Hindlimb muscle (tissue), 1 donor: ENCODE measurements at regions not wholly inside any gene's neighbourhood (a gene's known extent, or its start where the extent isn't known, plus 50 kb on each side); places are given as distances from the start of the nearest gene placed in this dataset.
"Not testable (repeated sequence)": the region's sequence is repeated elsewhere in the genome, so short reads cannot be mapped to it uniquely, and the experiment has no call there.

Experiments used
- DNase-seq: peaks from one replicate; pipeline ENCODE4 v3.0.0-alpha.2; 2013

- peak; percentile 38 for DNase-seq
Observed at GRCh38 chr2:226187616-226188015, 612.0 kb downstream of the IRS1 start.

GRCh38 chr2:226187156-226187555 lies 612.5 kb downstream of the IRS1 start:
- no peak for DNase-seq

GRCh38 chr2:226185616-226186211 lies 613.9 kb downstream of the IRS1 start:
- DNase-seq = no peak

GRCh38 chr2:226184940-226185615 lies 614.5 kb downstream of the IRS1 start:
- peak; percentile 87 for DNase-seq

GRCh38 chr2:226184540-226184939 lies 615.1 kb downstream of the IRS1 start:
- DNase-seq = no peak

GRCh38 chr2:226183550-226183949 lies 616.1 kb downstream of the IRS1 start:
- DNase-seq = no peak

GRCh38 chr2:226183033-226183432 lies 616.6 kb downstream of the IRS1 start:
- no peak for DNase-seq

GRCh38 chr2:226181909-226182308 lies 617.7 kb downstream of the IRS1 start:
- no peak for DNase-seq

- no peak for DNase-seq
Observed at GRCh38 chr2:226180281-226180884, 619.2 kb downstream of the IRS1 start.

- no peak for DNase-seq
Observed at GRCh38 chr2:226179010-226179409, 620.6 kb downstream of the IRS1 start.

- DNase-seq = no peak
Observed at GRCh38 chr2:226176283-226176984, 623.2 kb downstream of the IRS1 start.

- DNase-seq = no peak
Observed at GRCh38 chr2:226174390-226174789, 625.2 kb downstream of the IRS1 start.

GRCh38 chr2:226172939-226173338 lies 626.7 kb downstream of the IRS1 start:
- no peak for DNase-seq

GRCh38 chr2:226172309-226172708 lies 627.3 kb downstream of the IRS1 start:
- DNase-seq = no peak

GRCh38 chr2:226169751-226170581 lies 629.7 kb downstream of the IRS1 start:
- DNase-seq = no peak

- DNase-seq = no peak
Observed at GRCh38 chr2:226168496-226169160, 631.0 kb downstream of the IRS1 start.

GRCh38 chr2:226164512-226164911 lies 635.1 kb downstream of the IRS1 start:
- DNase-seq = no peak

GRCh38 chr2:226160617-226161016 lies 639.0 kb downstream of the IRS1 start:
- DNase-seq = not testable (repeated sequence)

- DNase-seq = no peak
Observed at GRCh38 chr2:226159875-226160479, 639.6 kb downstream of the IRS1 start.

GRCh38 chr2:226158940-226159339 lies 640.7 kb downstream of the IRS1 start:
- DNase-seq = no peak

- no peak for DNase-seq
Observed at GRCh38 chr2:226158229-226158628, 641.4 kb downstream of the IRS1 start.
